HCT116 (cell line): ENCODE measurements at regions not wholly inside any gene's neighbourhood (a gene's known extent, or its start where the extent isn't known, plus 50 kb on each side); places are given as distances from the start of the nearest gene placed in this dataset.

Experiments
- ATAC-seq: fragments of 200-7000 bp; cut with Tn5 transposase; 2 replicates; pipeline ENCODE4 v1.9.1; 2020; ENCODE audit warnings: mild to moderate bottlenecking, moderate library complexity
- BruUV-seq: library from RNA; stranded (reverse); fragments of 400-500 nt; replicated peaks from 2 replicates; lab custom pipeline; 2021; lab: Mats Ljungman, UMichigan
- CTCF ChIA-PET: fragments of 300-600 bp; sonication (Branson Sonifier 250); formaldehyde crosslinking; loops from one replicate; lab custom pipeline; 2021; ENCODE audit warnings: antibody characterized with exemption; lab: Charles Lee
- POLR2A ChIA-PET: fragments of 300-600, 350-600 bp; sonication (Branson Sonifier 250); formaldehyde crosslinking; loops from one replicate; lab custom pipeline; 2021; ENCODE audit warnings: antibody characterized with exemption; lab: Charles Lee
- RAD21 ChIA-PET, 2 experiments: fragments of 300-600 bp; sonication (Branson Sonifier 250); formaldehyde crosslinking; loops; one replicate each; lab custom pipeline; 2023; ENCODE audit warnings: low total read pairs in 2 of 2; ENCODE audit not compliant: uncharacterized antibody in 2 of 2, unreplicated experiment in 2 of 2, low non-redundant PET in 1 of 2; lab: Charles Lee
- DNase-seq: peaks from one replicate; pipeline ENCODE4 v3.0.0-alpha.2; 2010; ENCODE audit warnings: low read depth, low spot score
- H2AFZ ChIP-seq: fragments of 200-600 bp; shearing (Covaris generic), sonication (generic); 2 replicates; pipeline ENCODE4 v1.6.1; 2017; ENCODE audit warnings: low read depth, mixed run types, mixed read lengths, antibody characterized with exemption, low read length; ENCODE audit not compliant: poor library complexity, severe bottlenecking
- H3K27ac ChIP-seq: 2 replicates; pipeline ENCODE4 v1.5.1; 2012; ENCODE audit warnings: low read depth, low read length
- H3K27me3 ChIP-seq: fragments of 200-600 bp; sonication (generic); 2 replicates; pipeline ENCODE4 v1.6.1; 2016; ENCODE audit warnings: mixed run types, low read length, mixed read lengths; ENCODE audit not compliant: insufficient read depth
- H3K36me3 ChIP-seq, 2 experiments: fragments of 200-500 bp in 1 of 2; fragments of 200-600 bp in 1 of 2; sonication (Bioruptor generic) in 1 of 2; sonication (generic) in 1 of 2; 2 replicates each; pipeline versions ENCODE4 v1.5.1 to v1.6.1; 2014 to 2016; ENCODE audit warnings: low read length in 2 of 2, inconsistent platforms in 1 of 2, mixed read lengths in 1 of 2, mixed run types in 1 of 2; ENCODE audit not compliant: insufficient read depth in 2 of 2, control insufficient read depth in 1 of 2
- H3K4me1 ChIP-seq, 2 experiments: fragments of 200-600 bp in 1 of 2; sonication (generic) in 1 of 2; 2 replicates each; pipeline versions ENCODE4 v1.5.1 to v1.6.1; 2012 to 2017; ENCODE audit warnings: low read length in 2 of 2, inconsistent platforms in 1 of 2, mild to moderate bottlenecking in 1 of 2, mixed read lengths in 1 of 2, mixed run types in 1 of 2, moderate library complexity in 1 of 2; ENCODE audit not compliant: insufficient read depth in 2 of 2, control insufficient read depth in 1 of 2
- H3K4me2 ChIP-seq: fragments of 200-600 bp; sonication (generic); 2 replicates; pipeline ENCODE4 v1.6.1; 2017; ENCODE audit warnings: mixed run types, low read length, mixed read lengths
- H3K4me3 ChIP-seq, 2 experiments: fragments of 200-600 bp in 1 of 2; sonication (generic) in 1 of 2; replicated peaks in 1 of 2; 2 replicates each; pipeline ENCODE4 v1.5.1; 2011 to 2016; ENCODE audit warnings: low read length in 2 of 2, control low read depth in 1 of 2, low read depth in 1 of 2, mild to moderate bottlenecking in 1 of 2, mixed read lengths in 1 of 2, mixed run types in 1 of 2
- H3K79me2 ChIP-seq: fragments of 200-600 bp; sonication (generic); 2 replicates; pipeline ENCODE4 v1.6.1; 2017; ENCODE audit warnings: mild to moderate bottlenecking, mixed run types, low read length, moderate library complexity, mixed read lengths; ENCODE audit not compliant: insufficient read depth
- H3K9ac ChIP-seq: fragments of 200-600 bp; sonication (generic); 2 replicates; pipeline ENCODE4 v1.6.1; 2016; ENCODE audit warnings: low read length, mixed read lengths
- H3K9me2 ChIP-seq: fragments of 200-600 bp; sonication (generic), shearing (Covaris generic); 2 replicates; pipeline ENCODE4 v1.6.1; 2017; ENCODE audit warnings: mixed run types, mild to moderate bottlenecking, moderate library complexity; ENCODE audit not compliant: insufficient read depth
- H3K9me3 ChIP-seq, 2 experiments: fragments of 200-500 bp in 1 of 2; fragments of 200-600 bp in 1 of 2; sonication (Bioruptor generic) in 1 of 2; sonication (generic) in 1 of 2; 2 replicates each; pipeline ENCODE4 v1.6.1; 2014 to 2017; ENCODE audit warnings: low read length in 2 of 2, mixed read lengths in 2 of 2, inconsistent platforms in 1 of 2, low read depth in 1 of 2, mild to moderate bottlenecking in 1 of 2, mixed run types in 1 of 2, moderate library complexity in 1 of 2; ENCODE audit not compliant: control insufficient read depth in 1 of 2, insufficient read depth in 1 of 2
- H4K20me1 ChIP-seq: fragments of 200-600 bp; sonication (generic), shearing (Covaris generic); 2 replicates; pipeline ENCODE4 v1.6.1; 2017; ENCODE audit warnings: mixed run types, mild to moderate bottlenecking, moderate library complexity; ENCODE audit not compliant: insufficient read depth
- CEBPB ChIP-seq: IDR thresholded peaks from 2 replicates; pipeline ENCODE4 v1.6.1; 2012; ENCODE audit warnings: low read depth
- ELF1 ChIP-seq: IDR thresholded peaks from 2 replicates; pipeline ENCODE4 v1.6.1; 2012; ENCODE audit warnings: low read depth, borderline replicate concordance
- FOSL1 ChIP-seq: IDR thresholded peaks from 2 replicates; pipeline ENCODE4 v1.6.1; 2012; ENCODE audit warnings: low read depth
- POLR2AphosphoS5 ChIP-seq: IDR thresholded peaks from 2 replicates; pipeline ENCODE4 v1.6.1; 2011; ENCODE audit warnings: mild to moderate bottlenecking, low read depth, low read length, moderate library complexity
- RAD21 ChIP-seq: IDR thresholded peaks from 2 replicates; pipeline ENCODE4 v1.6.1; 2012; ENCODE audit warnings: low read depth, mild to moderate bottlenecking
- SIN3A ChIP-seq: IDR thresholded peaks from 2 replicates; pipeline ENCODE4 v1.6.1; 2012; ENCODE audit warnings: low read depth
- SP1 ChIP-seq: IDR thresholded peaks from 2 replicates; pipeline ENCODE4 v1.6.1; 2012; ENCODE audit warnings: low read depth
- YY1 ChIP-seq: IDR thresholded peaks from 2 replicates; pipeline ENCODE4 v1.6.1; 2011; ENCODE audit warnings: low read length, low read depth, moderate library complexity, mild to moderate bottlenecking; ENCODE audit not compliant: insufficient replicate concordance; ENCODE audit errors: extremely low read depth
- intact Hi-C: fragments of 100-400 bp; cut with micrococcal nuclease; formaldehyde crosslinking; loops from 2 replicates; pipeline ENCODE4 v1.10.0; 2022
- TF ChIP-seq, protein P1 (sequence below): IDR thresholded peaks from 2 replicates; pipeline ENCODE4 v1.6.1; 2012
- TF ChIP-seq, protein P2 (sequence below): IDR thresholded peaks from 2 replicates; pipeline ENCODE4 v1.6.1; 2011; ENCODE audit warnings: mild to moderate bottlenecking, low read length, moderate library complexity; ENCODE audit not compliant: insufficient replicate concordance; ENCODE audit errors: extremely low read depth
- TF ChIP-seq, protein P3 (sequence below): IDR thresholded peaks from 2 replicates; pipeline ENCODE4 v1.6.1; 2012; ENCODE audit warnings: low read depth

DNA sequence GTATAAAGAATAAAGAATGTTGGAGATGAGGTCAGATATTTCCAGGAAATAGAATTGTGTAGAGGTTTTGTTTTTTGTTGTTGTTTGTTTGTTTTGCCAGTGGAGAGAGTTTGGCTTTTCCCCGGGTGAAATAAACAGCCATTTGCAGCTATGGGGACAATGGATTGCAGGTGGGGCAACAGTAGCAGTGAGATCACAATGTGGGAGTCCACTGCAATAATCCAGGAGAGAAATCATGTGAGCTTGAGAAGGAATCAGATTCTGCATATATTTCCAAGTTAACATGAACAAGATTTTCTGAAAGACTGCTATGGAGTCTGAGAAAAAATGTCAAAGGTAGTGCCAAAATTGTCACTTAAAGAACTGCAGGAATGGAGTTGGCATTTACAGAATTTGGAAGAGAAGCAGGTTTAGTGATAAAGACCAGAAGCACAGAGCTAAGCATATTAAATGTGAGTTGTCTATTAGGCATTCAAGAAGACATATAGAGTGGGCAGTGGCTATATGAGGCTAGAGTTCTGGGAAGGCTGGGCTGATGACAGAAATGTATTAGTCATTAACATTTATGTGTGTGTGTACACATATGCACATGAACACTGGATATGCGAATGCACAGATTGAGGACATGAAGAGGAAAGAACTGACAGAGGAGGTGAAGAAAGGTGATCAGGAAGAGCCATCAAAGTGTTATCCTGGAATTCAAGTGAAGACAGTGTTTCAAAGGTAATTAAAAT lies 729.6 kb upstream of the PTBP2 start:
- TF ChIP-seq SIN3A (no peak), POLR2AphosphoS5 (no peak), YY1 (no peak)
- TF ChIP-seq, protein P1, sequence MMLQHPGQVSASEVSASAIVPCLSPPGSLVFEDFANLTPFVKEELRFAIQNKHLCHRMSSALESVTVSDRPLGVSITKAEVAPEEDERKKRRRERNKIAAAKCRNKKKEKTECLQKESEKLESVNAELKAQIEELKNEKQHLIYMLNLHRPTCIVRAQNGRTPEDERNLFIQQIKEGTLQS = no peak
- no peaks in the 10 kb centered on the region for H4K20me1 ChIP-seq
- ATAC-seq = no peak
- POLR2A ChIA-PET = no interaction called here
- BruUV-seq = no TSS peak
- CTCF ChIA-PET = no interaction called here
- H3K4me1 ChIP-seq = no peaks in the 10 kb centered on the region
- DNase-seq = no peak
- H3K79me2 ChIP-seq = no peaks in the 10 kb centered on the region
- no peaks in the 10 kb centered on the region for H3K27me3 ChIP-seq
- H3K27ac ChIP-seq = no peak overlapping the region
- H3K4me3 ChIP-seq = no peak overlapping the region
- intact Hi-C loops = no loop called here
- H3K4me2 ChIP-seq = no peak overlapping the region
- H3K9me2 ChIP-seq = no peaks in the 10 kb centered on the region
- H2AFZ ChIP-seq = no peak overlapping the region
- no peak overlapping the region for H3K9ac ChIP-seq
- no peaks in the 10 kb centered on the region for H3K36me3 ChIP-seq
- H3K9me3 ChIP-seq = no peaks in the 10 kb centered on the region
- RAD21 ChIA-PET = no interaction called here

DNA sequence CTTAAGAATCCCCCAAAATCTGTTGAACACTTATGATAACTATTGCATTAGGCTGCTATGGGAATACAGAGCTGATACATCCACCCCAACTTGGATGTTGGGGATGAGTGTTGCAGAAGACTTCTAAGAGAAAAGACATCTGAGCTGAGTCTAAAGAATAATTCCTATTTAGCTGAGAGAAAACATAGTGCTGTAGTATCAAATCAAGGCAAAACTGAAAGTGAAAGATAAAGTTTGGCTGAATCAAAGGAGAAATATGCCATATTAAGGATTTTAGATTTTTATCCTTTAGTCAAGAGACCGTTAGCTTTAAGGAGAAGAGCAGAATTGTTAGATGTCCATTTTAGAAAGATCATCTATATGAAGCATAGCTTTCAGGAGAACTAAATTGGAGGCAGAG lies 726.9 kb upstream of the PTBP2 start:
- ChIA-PET CTCF (no interaction called here), RAD21 (no interaction called here), POLR2A (no interaction called here)
- Histone ChIP-seq H3K9me3 (no peaks in the 10 kb centered on the region), H2AFZ (no peak overlapping the region), H3K9ac (no peak overlapping the region), H3K9me2 (no peaks in the 10 kb centered on the region), H3K27me3 (no peaks in the 10 kb centered on the region), H3K4me3 (no peak overlapping the region), H3K4me2 (no peak overlapping the region), H3K4me1 (no peaks in the 10 kb centered on the region), H3K79me2 (no peaks in the 10 kb centered on the region), H4K20me1 (no peaks in the 10 kb centered on the region), H3K36me3 (no peaks in the 10 kb centered on the region), H3K27ac (no peak overlapping the region)
- ATAC-seq = no peak
- DNase-seq = no peak
- intact Hi-C loops = no loop called here
- no TSS peak for BruUV-seq
- TF ChIP-seq RAD21 = no peak
- no peak for TF ChIP-seq ELF1
- TF ChIP-seq CEBPB = no peak
- TF ChIP-seq, protein P2, sequence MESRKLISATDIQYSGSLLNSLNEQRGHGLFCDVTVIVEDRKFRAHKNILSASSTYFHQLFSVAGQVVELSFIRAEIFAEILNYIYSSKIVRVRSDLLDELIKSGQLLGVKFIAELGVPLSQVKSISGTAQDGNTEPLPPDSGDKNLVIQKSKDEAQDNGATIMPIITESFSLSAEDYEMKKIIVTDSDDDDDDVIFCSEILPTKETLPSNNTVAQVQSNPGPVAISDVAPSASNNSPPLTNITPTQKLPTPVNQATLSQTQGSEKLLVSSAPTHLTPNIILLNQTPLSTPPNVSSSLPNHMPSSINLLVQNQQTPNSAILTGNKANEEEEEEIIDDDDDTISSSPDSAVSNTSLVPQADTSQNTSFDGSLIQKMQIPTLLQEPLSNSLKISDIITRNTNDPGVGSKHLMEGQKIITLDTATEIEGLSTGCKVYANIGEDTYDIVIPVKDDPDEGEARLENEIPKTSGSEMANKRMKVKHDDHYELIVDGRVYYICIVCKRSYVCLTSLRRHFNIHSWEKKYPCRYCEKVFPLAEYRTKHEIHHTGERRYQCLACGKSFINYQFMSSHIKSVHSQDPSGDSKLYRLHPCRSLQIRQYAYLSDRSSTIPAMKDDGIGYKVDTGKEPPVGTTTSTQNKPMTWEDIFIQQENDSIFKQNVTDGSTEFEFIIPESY = no peak
- TF ChIP-seq SP1 = no peak
- TF ChIP-seq FOSL1 = no peak
- TF ChIP-seq, protein P3, sequence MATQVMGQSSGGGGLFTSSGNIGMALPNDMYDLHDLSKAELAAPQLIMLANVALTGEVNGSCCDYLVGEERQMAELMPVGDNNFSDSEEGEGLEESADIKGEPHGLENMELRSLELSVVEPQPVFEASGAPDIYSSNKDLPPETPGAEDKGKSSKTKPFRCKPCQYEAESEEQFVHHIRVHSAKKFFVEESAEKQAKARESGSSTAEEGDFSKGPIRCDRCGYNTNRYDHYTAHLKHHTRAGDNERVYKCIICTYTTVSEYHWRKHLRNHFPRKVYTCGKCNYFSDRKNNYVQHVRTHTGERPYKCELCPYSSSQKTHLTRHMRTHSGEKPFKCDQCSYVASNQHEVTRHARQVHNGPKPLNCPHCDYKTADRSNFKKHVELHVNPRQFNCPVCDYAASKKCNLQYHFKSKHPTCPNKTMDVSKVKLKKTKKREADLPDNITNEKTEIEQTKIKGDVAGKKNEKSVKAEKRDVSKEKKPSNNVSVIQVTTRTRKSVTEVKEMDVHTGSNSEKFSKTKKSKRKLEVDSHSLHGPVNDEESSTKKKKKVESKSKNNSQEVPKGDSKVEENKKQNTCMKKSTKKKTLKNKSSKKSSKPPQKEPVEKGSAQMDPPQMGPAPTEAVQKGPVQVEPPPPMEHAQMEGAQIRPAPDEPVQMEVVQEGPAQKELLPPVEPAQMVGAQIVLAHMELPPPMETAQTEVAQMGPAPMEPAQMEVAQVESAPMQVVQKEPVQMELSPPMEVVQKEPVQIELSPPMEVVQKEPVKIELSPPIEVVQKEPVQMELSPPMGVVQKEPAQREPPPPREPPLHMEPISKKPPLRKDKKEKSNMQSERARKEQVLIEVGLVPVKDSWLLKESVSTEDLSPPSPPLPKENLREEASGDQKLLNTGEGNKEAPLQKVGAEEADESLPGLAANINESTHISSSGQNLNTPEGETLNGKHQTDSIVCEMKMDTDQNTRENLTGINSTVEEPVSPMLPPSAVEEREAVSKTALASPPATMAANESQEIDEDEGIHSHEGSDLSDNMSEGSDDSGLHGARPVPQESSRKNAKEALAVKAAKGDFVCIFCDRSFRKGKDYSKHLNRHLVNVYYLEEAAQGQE = no peak
- no peak for TF ChIP-seq POLR2AphosphoS5
- TF ChIP-seq SIN3A = no peak
